Psoas muscle (tissue), 7 donors: ENCODE measurements at regions not wholly inside any gene's neighbourhood (a gene's known extent, or its start where the extent isn't known, plus 50 kb on each side); places are given as distances from the start of the nearest gene placed in this dataset.
"Not testable (repeated sequence)": the region's sequence is repeated elsewhere in the genome, so short reads cannot be mapped to it uniquely, and the experiment has no call there.

Experiments
- ATAC-seq, 4 donors: fragments of 200-7000 bp; cut with Tn5 transposase; one replicate each; pipeline ENCODE4 v1.9.1; 2020; ENCODE audit warnings: moderate library complexity in 3 of 4, mild to moderate bottlenecking in 2 of 4
- DNase-seq, 2 donors: peaks; one replicate each; pipeline ENCODE4 v3.0.0-alpha.2; 2020
- H3K27ac ChIP-seq: fragments of 200-600 bp; one replicate; pipeline ENCODE4 v1.8.0; 2022
- H3K27me3 ChIP-seq, 3 donors: fragments of 200-600 bp in 1 of 3; one replicate each; pipeline versions ENCODE4 v1.6.1 to v1.8.0; 2013 to 2022; ENCODE audit warnings: low read length in 2 of 3, mild to moderate bottlenecking in 2 of 3, moderate library complexity in 1 of 3; ENCODE audit not compliant: insufficient read depth in 3 of 3
- H3K36me3 ChIP-seq, 2 donors: fragments of 200-600 bp in 1 of 2; one replicate each; pipeline versions ENCODE4 v1.6.1 to v1.8.0; 2013 to 2022; ENCODE audit warnings: low read depth in 1 of 2, mild to moderate bottlenecking in 1 of 2, moderate library complexity in 1 of 2; ENCODE audit not compliant: insufficient read depth in 1 of 2
- H3K4me1 ChIP-seq: fragments of 200-600 bp; one replicate; pipeline ENCODE4 v1.8.0; 2022
- H3K4me3 ChIP-seq: fragments of 200-600 bp; one replicate; pipeline ENCODE4 v1.8.0; 2022; ENCODE audit warnings: mild to moderate bottlenecking
- H3K9me3 ChIP-seq: fragments of 200-600 bp; one replicate; pipeline ENCODE4 v1.8.0; 2022
- WGBS, 3 donors: extraction: QIAGEN DNeasy Blood & Tissue Kit; methylation state at CpG; one replicate each; pipeline versions ENCODE4 v1.1.6 to v1.1.7; 2013; 5-methylcytosine and 5-hydroxymethylcytosine counted together
- intact Hi-C, 2 donors: fragments of 100-400 bp; cut with DNase I; formaldehyde crosslinking; loops; one replicate each; pipeline versions ENCODE4 v1.11.0 to v1.14.2; 2022
- TF ChIP-seq, protein P1 (sequence below): fragments of 200-600 bp; IDR thresholded peaks from one replicate; pipeline ENCODE4 v1.8.0; 2022; ENCODE audit warnings: antibody characterized with exemption
- donor health status: healthy with polysubstance abuse.
- donor health status: DM: no; HTN: no; CAD: no; lungs with moderate emphysema.
- donor health status: Bipolar disorder and iron deficiency.
- donor health status: healthy.
- donor health status: DM: yes; HTN: yes; CAD: no.
- donor health status: DM: no; HTN: no; CAD: no.
- donor health status: DM: yes; HTN: yes; CAD: no.

GRCh38 chr16:47904691-47905090 lies 251.1 kb downstream of the ABCC12 start:
- 50 to 63% (median 52%) methylated on average over 6 of the region's 6 CpGs for WGBS, 3 donors
- DNase-seq (no peak), ATAC-seq (no peak)
- H3K4me3 ChIP-seq, result no peak overlapping the region
- no peaks in the 10 kb centered on the region for H3K36me3 ChIP-seq
- peaks cover 5% of the 10 kb centered on the region for H3K9me3 ChIP-seq
- H3K27me3 ChIP-seq, result no peaks in the 10 kb centered on the region
- TF ChIP-seq, protein P1, sequence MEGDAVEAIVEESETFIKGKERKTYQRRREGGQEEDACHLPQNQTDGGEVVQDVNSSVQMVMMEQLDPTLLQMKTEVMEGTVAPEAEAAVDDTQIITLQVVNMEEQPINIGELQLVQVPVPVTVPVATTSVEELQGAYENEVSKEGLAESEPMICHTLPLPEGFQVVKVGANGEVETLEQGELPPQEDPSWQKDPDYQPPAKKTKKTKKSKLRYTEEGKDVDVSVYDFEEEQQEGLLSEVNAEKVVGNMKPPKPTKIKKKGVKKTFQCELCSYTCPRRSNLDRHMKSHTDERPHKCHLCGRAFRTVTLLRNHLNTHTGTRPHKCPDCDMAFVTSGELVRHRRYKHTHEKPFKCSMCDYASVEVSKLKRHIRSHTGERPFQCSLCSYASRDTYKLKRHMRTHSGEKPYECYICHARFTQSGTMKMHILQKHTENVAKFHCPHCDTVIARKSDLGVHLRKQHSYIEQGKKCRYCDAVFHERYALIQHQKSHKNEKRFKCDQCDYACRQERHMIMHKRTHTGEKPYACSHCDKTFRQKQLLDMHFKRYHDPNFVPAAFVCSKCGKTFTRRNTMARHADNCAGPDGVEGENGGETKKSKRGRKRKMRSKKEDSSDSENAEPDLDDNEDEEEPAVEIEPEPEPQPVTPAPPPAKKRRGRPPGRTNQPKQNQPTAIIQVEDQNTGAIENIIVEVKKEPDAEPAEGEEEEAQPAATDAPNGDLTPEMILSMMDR, result no peak
- H3K27ac ChIP-seq, result no peak overlapping the region
- intact Hi-C loops, result no loop called here
- no peaks in the 10 kb centered on the region for H3K4me1 ChIP-seq

DNA sequence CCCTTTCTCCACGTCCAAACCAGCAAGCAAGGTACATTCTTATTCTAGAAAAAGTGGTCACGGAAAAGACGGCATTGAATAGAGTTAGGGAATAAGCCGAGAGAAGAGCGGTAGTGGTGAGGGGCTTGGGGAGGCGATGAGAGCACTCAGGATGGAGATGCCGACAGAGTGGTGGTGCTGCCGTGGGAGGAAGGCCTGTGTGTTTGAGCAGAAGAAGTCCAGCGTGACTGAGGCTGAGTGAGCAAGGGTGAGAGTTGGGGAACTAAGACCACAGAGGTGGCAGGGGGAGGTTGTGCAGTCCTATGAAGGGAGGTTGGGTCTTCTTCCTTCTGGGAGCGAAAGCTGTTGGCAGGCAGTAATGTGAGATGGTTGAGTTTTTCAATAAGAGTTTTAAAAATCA lies 252.3 kb downstream of the ABCC12 start:
- intact Hi-C loops, result no loop called here
- peaks cover 5% of the 10 kb centered on the region for H3K9me3 ChIP-seq
- H3K27me3 ChIP-seq, result no peaks in the 10 kb centered on the region
- TF ChIP-seq, protein P1, result no peak
- no peaks in the 10 kb centered on the region for H3K36me3 ChIP-seq
- ATAC-seq (no peak), DNase-seq (no peak)
- WGBS, 3 donors, result 82 to 86% (median 83%) methylated on average over 9 to 10 of the region's 10 CpGs
- no peak overlapping the region for H3K27ac ChIP-seq
- no peaks in the 10 kb centered on the region for H3K4me1 ChIP-seq
- no peak overlapping the region for H3K4me3 ChIP-seq

DNA sequence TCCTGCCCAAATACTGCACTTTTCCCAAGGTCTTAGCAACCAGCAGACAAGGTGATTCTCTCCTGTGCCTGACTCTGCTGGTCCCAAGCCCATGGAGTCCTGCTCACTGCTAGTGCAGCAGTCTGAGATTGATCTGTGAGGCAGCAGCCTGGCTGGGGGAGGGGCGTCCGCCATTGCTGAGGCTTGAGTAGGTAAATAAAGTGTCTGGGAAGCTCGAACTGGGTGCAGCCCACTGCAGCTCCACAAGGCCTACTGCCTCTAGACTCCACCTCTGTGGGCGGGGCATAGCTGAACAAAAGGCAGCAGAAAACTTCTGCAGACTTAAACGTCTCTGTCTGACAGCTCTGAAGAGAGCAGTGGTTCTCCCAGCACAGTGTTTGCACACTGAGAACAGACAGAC lies 258.7 kb downstream of the ABCC12 start:
- WGBS, 3 donors, result 49 to 62% (median 56%) methylated on average over 5 of the region's 5 CpGs
- intact Hi-C loops, ATAC-seq: not testable (repeated sequence)

DNA sequence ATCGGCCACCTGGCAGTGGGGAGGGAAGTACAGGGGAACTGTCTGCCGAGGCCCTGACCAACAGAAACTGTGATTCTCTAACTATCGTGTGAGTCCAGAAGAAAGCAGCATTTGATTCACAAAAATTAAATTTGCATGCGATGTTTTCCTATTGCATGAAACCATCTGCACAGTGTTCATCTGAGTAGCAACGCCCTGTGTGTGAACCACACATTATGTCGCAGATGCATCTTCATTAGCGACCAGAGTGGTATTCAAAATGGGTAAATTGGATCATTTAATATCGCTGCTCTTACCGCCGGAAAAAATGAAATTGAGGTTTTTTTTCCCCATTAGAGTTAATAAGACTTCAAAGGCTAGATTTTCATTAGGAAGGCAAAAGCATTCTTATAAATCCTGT lies 260.6 kb downstream of the ABCC12 start:
- no peak overlapping the region for H3K4me3 ChIP-seq
- no peaks in the 10 kb centered on the region for H3K4me1 ChIP-seq
- intact Hi-C loops, result no loop called here
- no peak overlapping the region for H3K27ac ChIP-seq
- H3K27me3 ChIP-seq, result no peaks in the 10 kb centered on the region
- H3K36me3 ChIP-seq, result no peaks in the 10 kb centered on the region
- no peaks in the 10 kb centered on the region for H3K9me3 ChIP-seq
- DNase-seq, result no peak
- 92% methylated on average over 10 of the region's 10 CpGs for WGBS, 3 donors
- TF ChIP-seq, protein P1, result no peak
- no peak for ATAC-seq

More for the DNA sequence above, 258.7 kb downstream of the ABCC12 start:
- H3K4me3 ChIP-seq, DNase-seq, H3K9me3 ChIP-seq, H3K36me3 ChIP-seq, H3K4me1 ChIP-seq, H3K27me3 ChIP-seq, H3K27ac ChIP-seq: not testable (repeated sequence)

DNA sequence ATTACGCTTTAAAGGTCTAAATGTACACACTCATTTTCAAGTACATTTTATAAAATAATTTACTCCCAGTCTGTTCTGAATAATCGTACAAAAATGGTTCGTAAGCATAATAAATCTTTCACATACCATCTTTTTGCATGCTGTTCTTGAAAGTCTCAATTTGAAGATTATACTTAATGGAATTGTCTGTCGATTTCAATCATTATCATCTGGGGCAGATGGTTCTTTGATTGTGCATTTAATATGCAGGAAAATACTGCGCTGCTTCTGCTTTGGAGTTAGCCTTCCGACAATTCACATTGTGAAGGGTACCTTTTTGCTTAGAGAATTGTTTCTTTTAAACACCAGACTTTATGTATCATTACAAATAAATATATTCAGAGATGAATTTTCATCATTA lies 262.8 kb downstream of the ABCC12 start:
- no peaks in the 10 kb centered on the region for H3K27me3 ChIP-seq
- ATAC-seq (no peak), DNase-seq (no peak)
- TF ChIP-seq, protein P1, result no peak
- H3K27ac ChIP-seq, result no peak overlapping the region
- H3K9me3 ChIP-seq, result no peaks in the 10 kb centered on the region
- 90 to 92% (median 91%) methylated on average over 6 of the region's 6 CpGs for WGBS, 3 donors
- intact Hi-C loops, result no loop called here
- H3K36me3 ChIP-seq, result no peaks in the 10 kb centered on the region
- no peak overlapping the region for H3K4me3 ChIP-seq
- H3K4me1 ChIP-seq, result peaks cover 7% of the 10 kb centered on the region
